H1 (cell line): ENCODE measurements at regions not wholly inside any gene's neighbourhood (a gene's known extent, or its start where the extent isn't known, plus 50 kb on each side); places are given as distances from the start of the nearest gene placed in this dataset.

ENCODE experiments used
- CTCF ChIA-PET: fragments of 300-600 bp; sonication (Branson Sonifier 250); formaldehyde crosslinking; loops from one replicate; lab custom pipeline; 2021; ENCODE audit not compliant: partially characterized antibody; lab: Charles Lee
- POLR2A ChIA-PET: fragments of 300-600 bp; sonication (Branson Sonifier 250); formaldehyde crosslinking; loops from one replicate; lab custom pipeline; 2021; ENCODE audit warnings: inconsistent platforms; ENCODE audit not compliant: partially characterized antibody; lab: Charles Lee
- DNase-seq, 2 experiments: peaks; one replicate each; pipeline versions ENCODE4 v3.0.0 to v3.0.0-alpha.2; 2010 to 2022; ENCODE audit warnings: low spot score in 2 of 2, low read depth in 1 of 2, mixed read lengths in 1 of 2
- FAIRE-seq: peaks from 2 replicates; lab custom pipeline; 2011; peaks lifted over from hg19 to GRCh38; lab: Jason Lieb, UNC
- H2AFZ ChIP-seq: 2 replicates; pipeline ENCODE4 v1.8.1; 2012; ENCODE audit warnings: low read length, inconsistent platforms
- H2AK5ac ChIP-seq: 2 replicates; pipeline ENCODE4 v1.6.1; 2013; ENCODE audit warnings: low read depth, low read length
- H2BK120ac ChIP-seq: replicated peaks from 2 replicates; pipeline ENCODE3; 2013; ENCODE audit warnings: low read depth, low read length, inconsistent platforms
- H2BK12ac ChIP-seq: 2 replicates; pipeline ENCODE4 v1.6.1; 2013; ENCODE audit warnings: low read depth, low read length
- H2BK15ac ChIP-seq: 2 replicates; pipeline ENCODE4 v1.6.1; 2013; ENCODE audit warnings: low read length
- H2BK20ac ChIP-seq: 2 replicates; pipeline ENCODE4 v1.6.1; 2013; ENCODE audit warnings: low read length
- H2BK5ac ChIP-seq: 2 replicates; pipeline ENCODE4 v1.6.1; 2013; ENCODE audit warnings: low read depth, low read length
- H3K14ac ChIP-seq: 2 replicates; pipeline ENCODE4 v1.6.1; 2013; ENCODE audit warnings: inconsistent platforms; ENCODE audit not compliant: insufficient read length
- H3K18ac ChIP-seq: 2 replicates; pipeline ENCODE4 v1.6.1; 2013; ENCODE audit warnings: low read length; ENCODE audit errors: extremely low read depth
- H3K23ac ChIP-seq: 2 replicates; pipeline ENCODE4 v1.6.1; 2013; ENCODE audit warnings: inconsistent platforms; ENCODE audit not compliant: insufficient read length
- H3K23me2 ChIP-seq: 2 replicates; pipeline ENCODE4 v1.6.1; 2013; ENCODE audit warnings: low read depth, low read length
- H3K27ac ChIP-seq: 2 replicates; pipeline ENCODE4 v1.6.1; 2011; ENCODE audit warnings: low read depth, low read length, inconsistent platforms
- H3K27me3 ChIP-seq, 4 experiments: replicated peaks in 1 of 4; 1 replicate in 1 of 4; 2 replicates in 3 of 4; pipeline versions ENCODE4 v1.6.1 to v1.8.1; 2011 to 2013; ENCODE audit warnings: low read length in 3 of 4, mild to moderate bottlenecking in 3 of 4, inconsistent platforms in 2 of 4, mixed read lengths in 2 of 4, moderate library complexity in 1 of 4; ENCODE audit not compliant: control insufficient read depth in 3 of 4, insufficient read depth in 3 of 4; ENCODE audit errors: extremely low read depth in 1 of 4
- H3K36me3 ChIP-seq, 4 experiments: 2 replicates each; pipeline versions ENCODE4 v1.6.1 to v1.8.1; 2011 to 2013; ENCODE audit warnings: mild to moderate bottlenecking in 4 of 4, low read length in 3 of 4, moderate library complexity in 2 of 4, control low read depth in 1 of 4, inconsistent platforms in 1 of 4; ENCODE audit not compliant: insufficient read depth in 4 of 4, control insufficient read depth in 2 of 4
- H3K4ac ChIP-seq: replicated peaks from 2 replicates; pipeline ENCODE3; 2013; ENCODE audit warnings: low read length, low read depth, mixed read lengths, inconsistent platforms; ENCODE audit not compliant: insufficient read length
- H3K4me1 ChIP-seq, 4 experiments: replicated peaks in 1 of 4; 1 replicate in 1 of 4; 2 replicates in 3 of 4; pipeline versions ENCODE4 v1.6.1 to v1.8.1; 2011 to 2013; ENCODE audit warnings: low read length in 3 of 4, inconsistent platforms in 2 of 4, mixed read lengths in 1 of 4; ENCODE audit not compliant: insufficient read depth in 4 of 4, control insufficient read depth in 3 of 4
- H3K4me2 ChIP-seq, 2 experiments: 2 replicates each; pipeline versions ENCODE4 v1.6.1 to v1.8.1; 2011 to 2013; ENCODE audit warnings: low read depth in 2 of 2, low read length in 2 of 2, control low read depth in 1 of 2, inconsistent platforms in 1 of 2, mild to moderate bottlenecking in 1 of 2; ENCODE audit not compliant: insufficient read depth in 1 of 2
- H3K4me3 ChIP-seq, 4 experiments: fragments of 200-600, 300-600 bp in 1 of 4; sonication (generic), shearing (Covaris generic), sonication (Bioruptor Twin) in 1 of 4; 2 replicates each; pipeline versions ENCODE4 v1.5.1 to v1.8.1; 2011 to 2016; ENCODE audit warnings: low read length in 4 of 4, low read depth in 3 of 4, control low read depth in 2 of 4, inconsistent platforms in 2 of 4, mild to moderate bottlenecking in 2 of 4, mixed read lengths in 1 of 4, moderate library complexity in 1 of 4; ENCODE audit not compliant: insufficient read depth in 2 of 4; ENCODE audit errors: extremely low read depth in 1 of 4
- H3K56ac ChIP-seq: replicated peaks from 2 replicates; pipeline ENCODE3; 2013; ENCODE audit warnings: low read depth, mild to moderate bottlenecking, mixed read lengths, low read length, inconsistent platforms; ENCODE audit not compliant: insufficient read length
- H3K79me1 ChIP-seq: 2 replicates; pipeline ENCODE4 v1.6.1; 2013; ENCODE audit warnings: low read depth, low read length, control low read depth
- H3K79me2 ChIP-seq, 2 experiments: 2 replicates each; pipeline versions ENCODE4 v1.6.1 to v1.8.1; 2012 to 2013; ENCODE audit warnings: low read length in 2 of 2, mild to moderate bottlenecking in 2 of 2, inconsistent platforms in 1 of 2; ENCODE audit not compliant: insufficient read depth in 2 of 2, control insufficient read depth in 1 of 2
- H3K9ac ChIP-seq, 4 experiments: replicated peaks in 1 of 4; 1 replicate in 1 of 4; 2 replicates in 3 of 4; pipeline versions ENCODE4 v1.6.1 to v1.8.1; 2011 to 2013; ENCODE audit warnings: low read depth in 3 of 4, low read length in 3 of 4, control low read depth in 2 of 4, mild to moderate bottlenecking in 2 of 4, moderate library complexity in 2 of 4, inconsistent platforms in 1 of 4; ENCODE audit errors: extremely low read depth in 1 of 4
- H3K9me3 ChIP-seq, 2 experiments: 2 replicates each; pipeline versions ENCODE4 v1.6.1 to v1.8.1; 2012 to 2013; ENCODE audit warnings: mild to moderate bottlenecking in 2 of 2, moderate library complexity in 2 of 2, control low read depth in 1 of 2, inconsistent platforms in 1 of 2, low read depth in 1 of 2, low read length in 1 of 2, mixed read lengths in 1 of 2; ENCODE audit not compliant: insufficient read depth in 2 of 2
- H4K20me1 ChIP-seq, 2 experiments: replicated peaks in 1 of 2; 2 replicates each; pipeline versions ENCODE3 to v1.8.1; 2011 to 2013; ENCODE audit warnings: inconsistent platforms in 2 of 2, low read length in 2 of 2, mild to moderate bottlenecking in 1 of 2; ENCODE audit not compliant: insufficient read depth in 2 of 2, control insufficient read depth in 1 of 2
- H4K5ac ChIP-seq: 2 replicates; pipeline ENCODE4 v1.6.1; 2013; ENCODE audit warnings: low read length, low read depth, mixed read lengths, inconsistent platforms; ENCODE audit not compliant: insufficient read length
- H4K8ac ChIP-seq: 2 replicates; pipeline ENCODE4 v1.8.0; 2013; ENCODE audit warnings: mild to moderate bottlenecking, moderate library complexity, low read length, inconsistent platforms; ENCODE audit not compliant: insufficient read depth; ENCODE audit errors: extremely low read depth
- H4K91ac ChIP-seq: replicated peaks from 2 replicates; pipeline ENCODE3; 2013; ENCODE audit warnings: low read length, mixed read lengths, inconsistent platforms; ENCODE audit not compliant: insufficient read length
- RAD21 ChIP-seq, 2 experiments: IDR thresholded peaks in 1 of 2; conservative IDR thresholded peaks in 1 of 2; 2 replicates each; pipeline ENCODE4 v1.6.1; 2011; ENCODE audit warnings: low read depth in 2 of 2, low read length in 2 of 2, improper control_type of control experiment in 1 of 2, inconsistent platforms in 1 of 2, mild to moderate bottlenecking in 1 of 2, moderate library complexity in 1 of 2
- RFX5 ChIP-seq: IDR thresholded peaks from 2 replicates; pipeline ENCODE4 v1.6.1; 2011; ENCODE audit warnings: low read depth, low read length, improper control_type of control experiment, borderline replicate concordance
- SIX5 ChIP-seq: IDR thresholded peaks from 2 replicates; pipeline ENCODE4 v1.6.1; 2011; ENCODE audit warnings: mild to moderate bottlenecking, low read depth, low read length
- SP4 ChIP-seq: IDR thresholded peaks from 2 replicates; pipeline ENCODE4 v1.6.1; 2012; ENCODE audit warnings: low read length, inconsistent platforms
- SRF ChIP-seq: IDR thresholded peaks from 2 replicates; pipeline ENCODE4 v1.6.1; 2011; ENCODE audit warnings: mild to moderate bottlenecking, low read depth, low read length, moderate library complexity
- TEAD4 ChIP-seq: IDR thresholded peaks from 2 replicates; pipeline ENCODE4 v1.6.1; 2012; ENCODE audit warnings: low read depth, low read length, inconsistent platforms, mixed read lengths
- WGBS, 2 experiments: shearing (Covaris generic) in 1 of 2; methylation state at CpG; one replicate each; pipeline versions ENCODE4 v1.1.6 to v1.1.7; 2013 to 2015; ENCODE audit warnings: low lambda C conversion rate in 2 of 2, mixed read lengths in 2 of 2, inconsistent platforms in 1 of 2, low coverage in 1 of 2, missing lambda C conversion rate in 1 of 2; ENCODE audit not compliant: insufficient replicate concordance in 2 of 2, insufficient coverage in 1 of 2, insufficient read length in 1 of 2; ENCODE audit errors: extremely low coverage in 1 of 2, missing lambda C conversion rate in 1 of 2; 5-methylcytosine and 5-hydroxymethylcytosine counted together

DNA sequence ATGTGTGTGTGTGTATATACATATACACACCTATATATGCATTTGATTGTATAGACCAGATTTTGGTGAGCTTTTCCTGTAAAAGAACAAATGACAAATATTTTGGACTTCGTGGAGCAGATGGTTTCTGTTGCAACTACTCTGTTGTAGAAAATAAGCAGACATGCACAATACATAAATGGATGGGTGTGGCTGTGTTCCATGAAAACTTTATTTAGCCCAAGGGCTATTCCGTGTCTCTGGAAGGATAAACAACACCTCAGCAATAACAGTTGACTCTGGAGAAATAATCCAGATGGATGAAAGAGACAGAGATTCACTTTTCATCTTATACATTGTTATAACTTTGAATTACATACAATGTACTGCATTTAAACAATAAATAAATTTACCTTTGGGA, 441.4 kb downstream of the CNTN3 start:
- no peak overlapping the region for H3K9ac ChIP-seq
- H2BK120ac ChIP-seq: no peak overlapping the region
- no peaks in the 10 kb centered on the region for H3K79me2 ChIP-seq
- no peak overlapping the region for H3K14ac ChIP-seq
- H3K4ac ChIP-seq: no peak overlapping the region
- H2BK12ac ChIP-seq: no peak overlapping the region
- no peak overlapping the region for H2AK5ac ChIP-seq
- no peak overlapping the region for H3K4me2 ChIP-seq
- no peak overlapping the region for H3K18ac ChIP-seq
- H2BK5ac ChIP-seq: no peak overlapping the region
- no peak overlapping the region for H4K8ac ChIP-seq
- no peaks in the 10 kb centered on the region for H3K79me1 ChIP-seq
- no peak overlapping the region for H3K23ac ChIP-seq
- WGBS, 2 experiments: 86% methylated on average over 2 of the region's 2 CpGs; no CpG with 5 or more reads in 1 of the 2 experiments
- CTCF ChIA-PET: no interaction called here
- FAIRE-seq (no peak), DNase-seq (no peak)
- H3K9me3 ChIP-seq: no peaks in the 10 kb centered on the region
- no peak overlapping the region for H3K4me3 ChIP-seq
- no peak overlapping the region for H3K27ac ChIP-seq
- no peak overlapping the region for H4K91ac ChIP-seq
- POLR2A ChIA-PET: no interaction called here
- no peaks in the 10 kb centered on the region for H3K4me1 ChIP-seq
- no peak overlapping the region for H4K5ac ChIP-seq
- no peak overlapping the region for H2AFZ ChIP-seq
- no peak overlapping the region for H2BK20ac ChIP-seq
- no peaks in the 10 kb centered on the region for H3K27me3 ChIP-seq
- H2BK15ac ChIP-seq: no peak overlapping the region
- no peak overlapping the region for H3K56ac ChIP-seq
- no peaks in the 10 kb centered on the region for H3K36me3 ChIP-seq
- H3K23me2 ChIP-seq: no peaks in the 10 kb centered on the region
- no peaks in the 10 kb centered on the region for H4K20me1 ChIP-seq
- no peak for TF ChIP-seq TEAD4
- TF ChIP-seq SP4: no peak
- TF ChIP-seq RAD21 (IDR thresholded peaks at IDR 0.05 in 1 of 2, conservative IDR thresholded peaks at IDR 0.05 in 1 of 2; ENCODE audit: low read depth in 2 of 2, low read length in 2 of 2): no peak
- no peak for TF ChIP-seq SIX5
- no peak for TF ChIP-seq RFX5
- no peak for TF ChIP-seq SRF
